IPS-18c (cell line): ENCODE measurements at regions not wholly inside any gene's neighbourhood (a gene's known extent, or its start where the extent isn't known, plus 50 kb on each side); places are given as distances from the start of the nearest gene placed in this dataset.

Source experiments
- H3K4me3 ChIP-seq: 2 replicates; pipeline ENCODE4 v1.7.0; 2013; ENCODE audit warnings: low read depth, mild to moderate bottlenecking, low read length, moderate library complexity; ENCODE audit not compliant: insufficient read depth
- H3K9me3 ChIP-seq: one replicate; pipeline ENCODE4 v1.6.1; 2013; ENCODE audit warnings: mild to moderate bottlenecking, low read length, moderate library complexity; ENCODE audit not compliant: control insufficient read depth, insufficient read depth

GRCh38 chr20:56940466-56940865 is 311.4 kb downstream of the TFAP2C start:
- no peaks in the 10 kb centered on the region for H3K9me3 ChIP-seq
- H3K4me3 ChIP-seq: no peak overlapping the region

- H3K9me3 ChIP-seq: no peaks in the 10 kb centered on the region
- no peak overlapping the region for H3K4me3 ChIP-seq
Observed at GRCh38 chr20:56941101-56941686, 312.1 kb downstream of the TFAP2C start.

GRCh38 chr20:56943946-56944945 is 315.1 kb downstream of the TFAP2C start:
- H3K4me3 ChIP-seq: no peak overlapping the region
- no peaks in the 10 kb centered on the region for H3K9me3 ChIP-seq

GRCh38 chr20:56945057-56945456 is 316.0 kb downstream of the TFAP2C start:
- Histone ChIP-seq H3K4me3 (no peak overlapping the region), H3K9me3 (no peaks in the 10 kb centered on the region)

- no peak overlapping the region for H3K4me3 ChIP-seq
- no peaks in the 10 kb centered on the region for H3K9me3 ChIP-seq
Observed at GRCh38 chr20:56945901-56946300, 316.8 kb downstream of the TFAP2C start.

GRCh38 chr20:56949318-56949717 is 317.1 kb downstream of the BMP7 start:
- no peak overlapping the region for H3K4me3 ChIP-seq
- no peaks in the 10 kb centered on the region for H3K9me3 ChIP-seq

GRCh38 chr20:56952258-56953047 is 314.0 kb downstream of the BMP7 start:
- H3K9me3 ChIP-seq: peaks cover 3% of the 10 kb centered on the region
- H3K4me3 ChIP-seq: no peak overlapping the region

- Histone ChIP-seq H3K4me3 (no peak overlapping the region), H3K9me3 (peaks cover 3% of the 10 kb centered on the region)
Observed at GRCh38 chr20:56953048-56953586, 313.3 kb downstream of the BMP7 start.

GRCh38 chr20:56954797-56955196 is 311.6 kb downstream of the BMP7 start:
- no peak overlapping the region for H3K4me3 ChIP-seq
- H3K9me3 ChIP-seq: peaks cover 3% of the 10 kb centered on the region

GRCh38 chr20:56955680-56956079 is 310.8 kb downstream of the BMP7 start:
- Histone ChIP-seq H3K9me3 (peaks cover 3% of the 10 kb centered on the region), H3K4me3 (no peak overlapping the region)

GRCh38 chr20:56956534-56956933 is 309.9 kb downstream of the BMP7 start:
- H3K9me3 ChIP-seq: peaks cover 3% of the 10 kb centered on the region

GRCh38 chr20:56957737-56958553 is 308.5 kb downstream of the BMP7 start:
- Histone ChIP-seq H3K9me3 (peaks cover 3% of the 10 kb centered on the region), H3K4me3 (no peak overlapping the region)

More at GRCh38 chr20:56956534-56956933, 309.9 kb downstream of the BMP7 start:
- H3K4me3 ChIP-seq: no peak overlapping the region

GRCh38 chr20:56964901-56965300 is 301.5 kb downstream of the BMP7 start:
- H3K4me3 ChIP-seq: no peak overlapping the region

GRCh38 chr20:56967916-56968315 is 298.5 kb downstream of the BMP7 start:
- Histone ChIP-seq H3K4me3 (no peak overlapping the region), H3K9me3 (no peaks in the 10 kb centered on the region)

More at GRCh38 chr20:56964901-56965300, 301.5 kb downstream of the BMP7 start:
- H3K9me3 ChIP-seq: no peaks in the 10 kb centered on the region

GRCh38 chr20:56968376-56969048 is 297.9 kb downstream of the BMP7 start:
- Histone ChIP-seq H3K9me3 (no peaks in the 10 kb centered on the region), H3K4me3 (no peak overlapping the region)
